NCI-H2227 (cell line): ENCODE measurements at regions not wholly inside any gene's neighbourhood (a gene's known extent, or its start where the extent isn't known, plus 50 kb on each side); places are given as distances from the start of the nearest gene placed in this dataset.
"Not testable (repeated sequence)": the region's sequence is repeated elsewhere in the genome, so short reads cannot be mapped to it uniquely, and the experiment has no call there.

Experiments
- DNase-seq: peaks from one replicate; lab custom pipeline; 2025; ENCODE audit not compliant: unreplicated experiment; lab: John Stamatoyannopoulos, UW

DNA sequence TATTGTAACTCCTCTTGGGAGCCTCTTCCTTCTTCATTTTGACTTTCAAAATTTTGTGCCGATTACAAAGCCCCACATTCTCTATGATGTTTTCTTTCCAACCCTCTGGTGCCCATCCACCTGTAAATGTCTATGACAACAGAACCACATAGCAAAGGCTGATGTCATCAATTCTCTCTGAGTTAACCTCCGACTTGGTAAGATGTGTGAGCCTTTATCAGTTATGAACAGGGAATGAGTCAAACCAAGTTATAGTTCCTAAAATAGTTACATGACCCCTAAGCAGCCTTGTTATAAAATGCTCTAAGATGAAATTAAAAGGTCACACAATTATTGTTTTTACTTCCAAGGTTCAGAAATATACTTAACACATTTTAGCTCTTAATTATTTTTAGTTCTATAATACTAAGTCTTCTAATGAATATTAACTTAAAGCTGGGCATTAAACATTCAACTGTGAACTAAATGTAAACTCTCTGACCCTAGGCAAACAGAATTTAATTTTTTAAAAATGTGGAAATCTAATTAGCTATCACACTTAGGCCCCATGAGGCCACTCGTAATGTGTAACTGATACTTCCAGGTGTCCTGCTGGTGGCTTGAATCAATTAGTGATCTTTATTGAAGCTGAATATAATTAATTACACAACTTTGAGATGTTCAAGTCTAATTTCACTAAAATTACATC is 102.3 kb upstream of the CYRIA start:
- DNase-seq, result no peak

DNA sequence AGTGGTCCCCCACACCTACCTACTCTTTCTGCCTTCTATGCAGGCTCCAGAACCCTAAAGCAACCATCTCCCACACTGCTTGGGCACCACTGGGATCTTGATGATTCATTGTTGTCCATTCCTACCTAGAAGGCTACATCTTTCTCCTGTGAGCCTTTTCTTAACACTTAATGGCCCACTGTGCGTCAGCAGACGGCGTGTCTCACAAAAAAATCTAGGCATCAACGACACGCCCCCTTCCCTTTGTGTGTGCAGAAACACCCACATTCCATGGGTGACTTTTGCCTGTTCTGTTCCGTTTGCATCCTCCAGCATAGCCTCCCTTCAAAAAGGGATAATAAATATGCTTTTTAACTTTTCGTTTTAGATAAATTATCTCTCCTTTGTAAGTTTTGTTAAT is 99.7 kb upstream of the CYRIA start:
- DNase-seq, result no peak

DNA sequence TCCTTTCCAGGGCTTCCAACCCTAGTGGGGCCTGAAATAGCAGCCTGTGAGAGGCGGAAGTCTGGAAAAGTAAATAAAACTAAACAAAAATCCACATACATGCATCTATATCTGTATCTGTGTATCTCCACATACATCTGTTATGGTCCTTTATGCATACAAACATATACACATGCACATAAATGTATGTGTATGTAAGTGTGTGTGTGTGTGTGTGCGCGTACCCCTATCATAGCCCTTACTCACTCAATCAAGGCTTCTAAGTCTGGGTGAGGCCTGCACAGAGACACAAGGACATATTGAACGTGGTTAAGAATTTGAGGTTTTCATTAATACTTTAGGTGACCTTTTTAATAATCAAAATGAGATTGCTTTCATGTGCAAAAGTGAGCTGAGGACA is 98.9 kb upstream of the CYRIA start:
- no peak for DNase-seq

DNA sequence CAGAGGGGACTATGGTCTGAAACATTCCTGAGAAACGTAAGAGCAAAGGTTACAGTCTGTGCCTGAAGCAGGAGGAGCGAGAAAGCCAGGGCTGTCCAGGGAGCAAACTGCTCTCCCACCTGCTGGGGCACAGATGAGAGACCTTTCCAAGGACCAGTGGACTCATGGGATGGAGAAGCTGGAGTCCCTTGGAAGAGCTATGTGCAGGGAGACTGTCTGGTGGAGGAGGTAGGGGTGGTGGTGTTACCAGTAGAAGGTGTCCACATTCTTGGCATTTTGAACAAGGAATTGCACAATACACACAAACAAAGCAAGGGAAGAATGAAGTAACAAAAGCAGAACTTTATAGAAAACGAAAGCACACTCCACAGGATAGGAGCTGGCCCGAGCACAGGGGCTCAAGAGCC is 97.9 kb upstream of the CYRIA start:
- no peak for DNase-seq

DNA sequence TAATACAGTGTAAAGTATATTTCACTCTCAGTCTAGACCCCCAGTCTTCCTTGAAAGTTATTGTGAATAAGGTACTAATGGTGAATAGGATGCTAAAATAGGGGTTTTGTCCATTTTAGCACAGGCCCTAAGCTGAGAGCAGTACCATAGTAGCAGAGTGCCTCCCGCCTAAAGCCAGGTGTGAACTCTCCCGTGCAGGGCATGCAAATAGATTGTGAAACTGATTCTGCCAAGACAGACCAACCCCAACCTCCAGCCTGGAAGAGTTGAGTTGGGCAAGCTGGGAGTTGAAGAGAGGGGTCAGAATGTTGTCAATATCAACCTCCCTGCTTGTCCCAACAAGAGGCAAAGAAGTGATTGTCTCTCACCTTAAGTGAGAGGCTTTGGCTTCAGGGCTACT is 97.4 kb upstream of the CYRIA start:
- DNase-seq, result no peak

DNA sequence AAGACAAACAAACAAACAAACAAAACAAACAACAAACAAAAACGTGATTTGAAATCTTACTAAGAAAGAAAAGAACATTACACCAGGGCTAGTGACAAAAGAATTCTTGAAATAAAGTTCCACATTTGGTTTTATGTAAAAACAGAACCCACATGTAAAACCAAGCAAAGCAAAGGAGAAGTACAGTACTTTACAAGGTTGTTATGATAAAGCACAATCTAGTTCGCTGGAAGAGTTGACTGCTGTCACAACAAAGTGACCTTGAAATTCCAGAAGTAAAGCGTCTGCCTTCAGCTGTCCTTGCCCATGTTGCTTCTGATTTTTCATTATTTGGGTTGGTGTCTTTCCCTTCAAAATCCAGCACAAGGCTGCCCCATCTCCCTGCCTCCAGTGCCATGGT is 94.8 kb upstream of the CYRIA start:
- no peak for DNase-seq

DNA sequence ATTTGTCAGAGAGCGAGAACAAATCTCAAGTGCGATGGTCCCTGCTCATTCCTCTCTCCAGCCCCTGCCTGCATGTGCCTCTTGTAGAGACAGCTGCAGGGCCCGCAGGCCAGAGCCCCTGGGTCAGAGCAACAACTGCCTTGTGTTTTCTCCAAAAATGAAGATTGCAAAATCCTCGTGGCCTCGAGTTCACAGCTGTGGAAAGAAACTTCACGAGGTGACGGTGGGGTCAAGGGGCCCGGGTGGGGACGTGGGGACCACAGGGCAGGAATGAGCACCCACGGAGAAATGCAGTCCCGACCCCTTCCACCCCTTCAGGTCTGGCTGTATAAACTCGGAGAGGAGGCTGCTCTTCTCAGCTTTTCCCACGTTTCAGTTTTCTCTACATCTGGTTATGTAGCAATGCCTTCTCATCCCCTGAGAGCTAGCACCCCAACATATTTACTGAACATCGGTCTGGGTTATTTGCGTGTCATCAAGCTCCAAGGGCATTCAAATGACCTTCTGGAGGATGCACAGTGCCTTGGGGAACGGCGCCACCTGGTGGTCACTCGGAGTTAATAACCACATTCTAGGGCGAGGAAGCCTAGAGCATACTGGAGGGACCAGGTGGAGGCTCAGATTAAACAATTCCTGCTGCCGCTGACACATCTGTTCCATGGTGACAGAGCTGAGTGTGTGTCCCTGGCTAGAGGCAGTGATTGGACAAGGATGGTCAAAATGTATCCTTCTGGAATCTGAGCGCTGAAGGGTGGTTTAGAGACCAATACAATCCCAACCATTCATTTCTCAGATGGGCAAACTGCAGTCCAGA is 91.4 kb upstream of the CYRIA start:
- peak; percentile 85 for DNase-seq

DNA sequence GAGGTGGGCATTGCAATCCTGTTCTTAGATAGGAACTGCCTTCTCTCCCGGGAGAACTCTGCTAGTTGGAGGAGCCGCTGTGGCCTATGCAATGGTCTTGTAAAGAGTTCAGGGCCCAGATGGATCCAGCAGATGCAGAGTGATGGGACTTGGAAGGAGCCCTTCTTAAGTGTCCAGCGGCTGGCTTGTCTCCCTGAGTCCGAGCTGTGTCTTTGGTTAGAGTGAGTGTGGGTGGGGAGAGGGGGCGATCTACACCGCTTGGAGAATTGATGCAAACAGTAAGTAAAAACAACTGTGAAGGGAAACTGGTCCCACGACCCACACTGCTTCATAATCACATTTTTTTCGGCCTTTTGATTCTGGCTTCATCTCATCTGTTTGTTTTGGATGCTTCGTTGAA is 89.8 kb upstream of the CYRIA start:
- DNase-seq, result no peak

DNA sequence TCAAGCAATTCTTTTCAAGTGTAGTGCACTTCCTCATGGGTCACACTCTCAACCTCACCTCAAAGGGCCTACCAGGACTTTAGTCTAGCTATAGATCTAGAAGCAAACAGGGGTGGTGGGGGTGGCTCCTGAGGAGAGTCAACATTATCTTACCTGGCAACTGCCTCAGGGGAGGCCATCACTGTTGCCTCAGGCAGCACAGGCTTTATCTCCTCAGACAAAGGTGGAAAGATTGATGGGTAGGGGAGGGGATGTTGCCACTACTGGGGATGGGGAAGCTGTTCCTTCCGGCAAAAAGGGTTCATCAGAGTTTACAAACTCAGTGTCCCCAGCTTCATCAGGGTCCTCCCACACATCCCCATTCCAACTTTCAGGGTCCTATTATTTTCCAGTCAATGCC is 87.4 kb upstream of the CYRIA start:
- DNase-seq, result not testable (repeated sequence)

DNA sequence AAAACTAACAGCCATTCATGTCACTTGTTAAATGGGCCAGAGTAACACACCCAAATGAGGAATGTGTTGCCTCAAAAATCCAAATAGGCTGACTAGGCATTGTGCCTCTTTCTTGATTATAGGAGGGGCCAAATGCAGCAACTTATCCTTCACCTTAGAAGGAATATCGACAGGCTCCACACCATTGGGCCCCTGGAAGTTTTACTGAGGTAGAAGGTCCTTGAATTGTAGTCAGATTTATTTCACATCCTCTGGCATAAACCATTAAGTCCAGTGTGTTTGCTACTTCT is 85.2 kb upstream of the CYRIA start:
- not testable (repeated sequence) for DNase-seq

DNA sequence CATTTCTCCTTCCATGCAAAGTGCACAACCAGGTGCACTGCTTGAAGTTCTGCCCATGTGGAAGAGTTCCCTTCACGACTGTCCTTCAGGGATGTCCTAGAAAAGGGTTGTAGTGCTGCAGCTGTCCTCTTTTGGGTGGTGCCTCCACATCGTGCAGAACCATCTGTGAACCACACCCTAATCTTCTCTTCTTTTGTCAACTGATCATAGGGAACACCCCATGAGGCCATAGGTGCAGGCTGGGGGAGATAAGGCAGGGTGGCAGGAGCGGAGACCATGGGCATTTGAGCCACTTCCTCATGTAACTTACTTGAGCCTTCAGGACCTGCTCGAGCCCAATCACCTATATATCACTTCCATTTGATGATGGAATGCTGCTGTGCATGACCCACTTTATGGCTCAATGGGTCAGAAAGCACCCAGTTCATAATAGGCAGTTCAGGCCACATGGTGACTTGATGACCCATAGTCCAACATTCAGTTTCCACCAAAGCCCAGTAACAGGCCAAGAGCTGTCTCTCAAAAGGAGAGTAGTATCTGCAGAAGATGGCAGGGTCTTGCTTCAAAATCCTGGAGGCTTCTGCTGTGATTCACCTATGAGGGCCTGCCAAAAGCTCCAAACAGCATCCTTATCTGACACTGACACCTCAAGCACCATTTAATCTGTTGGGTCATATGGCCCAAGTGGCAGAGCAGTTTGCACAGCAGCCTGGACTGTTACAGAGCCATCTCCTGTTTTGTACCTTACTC is 84.7 kb upstream of the CYRIA start:
- no peak for DNase-seq

DNA sequence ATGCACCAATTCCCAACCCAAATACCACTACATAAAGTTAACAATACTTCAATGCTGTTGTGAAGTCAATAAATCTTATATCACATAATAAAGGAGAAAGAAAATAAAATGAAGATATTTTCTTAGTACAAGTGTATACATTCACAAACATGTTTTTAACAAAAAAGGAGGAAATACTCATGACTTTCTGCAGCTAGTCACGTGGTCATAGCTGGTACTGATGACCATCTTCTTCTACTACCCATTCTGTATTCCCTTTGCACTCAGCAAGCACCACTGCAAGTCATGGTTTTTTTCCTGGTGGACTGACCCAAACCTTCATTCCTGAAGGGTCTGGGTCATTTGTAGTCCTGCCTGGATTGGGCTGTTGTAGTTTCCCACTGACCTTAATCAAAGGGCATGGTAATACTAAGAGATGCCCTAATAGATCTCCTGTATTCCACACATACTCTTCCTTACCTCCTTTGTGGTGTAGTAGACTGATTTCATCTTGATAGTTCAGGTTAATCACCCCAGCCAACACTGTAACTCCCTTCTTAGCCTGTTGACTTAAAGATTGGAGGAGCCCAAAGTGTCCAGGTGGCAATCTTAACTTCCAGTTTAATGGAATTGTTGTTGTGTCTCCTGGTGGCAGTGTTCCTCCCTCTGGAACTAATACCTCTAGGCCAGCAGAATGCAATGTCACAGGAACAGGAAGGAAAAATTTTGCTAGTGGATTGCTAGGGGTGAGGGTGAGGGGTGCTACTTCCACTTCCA is 83.1 kb upstream of the CYRIA start:
- DNase-seq, result not testable (repeated sequence)

DNA sequence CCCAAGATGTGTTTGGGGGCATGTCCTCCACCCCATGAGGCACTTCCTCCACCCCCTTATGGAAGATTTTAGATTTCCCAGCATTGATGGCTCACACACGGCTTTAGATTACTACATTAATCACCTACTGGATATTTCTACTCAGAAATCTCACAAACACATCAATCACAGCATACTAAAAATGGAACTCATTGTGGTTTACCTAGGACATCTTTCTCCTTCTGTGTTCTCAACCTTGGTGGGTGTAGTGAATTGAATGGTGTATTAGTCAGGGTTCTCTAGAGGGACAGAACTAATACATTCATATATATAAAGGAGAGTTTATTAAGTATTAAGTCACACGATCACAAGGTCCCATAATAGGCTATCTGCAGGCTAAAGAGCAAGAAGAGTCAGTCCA is 82.1 kb upstream of the CYRIA start:
- no peak for DNase-seq

DNA sequence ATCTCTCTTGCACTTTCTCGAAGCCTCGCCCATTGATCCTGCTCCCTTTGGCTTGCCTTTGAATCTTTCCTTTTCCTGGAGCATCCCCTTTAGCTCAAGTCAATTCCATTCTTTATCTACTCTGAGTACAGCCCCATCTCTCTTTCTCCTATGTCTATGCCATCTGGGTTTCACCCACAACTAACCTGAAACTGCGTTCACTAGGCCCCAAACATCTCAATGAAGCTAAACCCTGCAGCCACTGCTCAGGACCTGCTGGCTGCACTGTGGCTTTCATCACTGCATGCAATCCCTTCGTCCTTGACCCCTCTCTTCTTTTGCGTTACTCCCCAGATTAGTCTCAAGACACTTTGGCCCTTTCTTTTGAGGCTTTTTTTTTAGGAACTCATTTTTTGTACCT is 81.6 kb upstream of the CYRIA start:
- no peak for DNase-seq

DNA sequence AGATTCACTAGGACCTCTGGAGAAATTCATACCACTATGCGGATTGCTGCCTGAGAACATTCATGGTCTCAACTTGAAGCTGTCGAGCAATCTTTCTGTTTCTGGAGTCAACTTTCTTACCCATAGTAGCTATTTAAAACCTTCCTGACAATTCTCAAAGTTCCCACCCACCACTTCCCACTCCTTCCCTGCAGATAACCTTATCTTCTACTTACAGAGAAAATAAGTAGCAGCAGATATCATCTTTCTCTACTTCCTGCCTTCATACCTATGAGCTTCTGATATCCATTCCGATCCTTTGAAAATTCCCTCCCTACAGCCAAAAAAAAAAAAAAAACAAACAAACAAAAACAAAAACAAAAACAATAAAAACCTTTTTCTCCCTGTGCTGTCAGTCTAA is 81.2 kb upstream of the CYRIA start:
- no peak for DNase-seq

DNA sequence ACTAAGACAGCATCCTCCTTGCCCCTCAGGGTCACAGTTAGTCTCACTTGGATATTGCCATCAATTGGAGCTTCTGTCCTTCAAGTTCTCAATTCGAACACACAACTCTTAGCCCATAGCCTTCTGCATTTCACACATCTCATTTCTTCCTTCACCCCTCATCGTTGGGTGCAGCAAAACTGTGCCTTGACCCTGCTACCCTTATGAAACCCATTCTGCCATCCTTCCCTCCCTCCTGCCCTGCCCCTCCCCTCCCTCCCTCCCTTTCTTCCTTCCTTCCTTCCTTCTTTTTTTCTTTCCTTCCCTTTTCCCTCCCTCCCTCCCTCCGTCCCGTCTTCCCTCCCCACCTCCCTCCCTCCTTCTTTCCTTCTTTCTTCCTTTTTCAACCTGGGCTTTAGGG is 80.7 kb upstream of the CYRIA start:
- no peak for DNase-seq

DNA sequence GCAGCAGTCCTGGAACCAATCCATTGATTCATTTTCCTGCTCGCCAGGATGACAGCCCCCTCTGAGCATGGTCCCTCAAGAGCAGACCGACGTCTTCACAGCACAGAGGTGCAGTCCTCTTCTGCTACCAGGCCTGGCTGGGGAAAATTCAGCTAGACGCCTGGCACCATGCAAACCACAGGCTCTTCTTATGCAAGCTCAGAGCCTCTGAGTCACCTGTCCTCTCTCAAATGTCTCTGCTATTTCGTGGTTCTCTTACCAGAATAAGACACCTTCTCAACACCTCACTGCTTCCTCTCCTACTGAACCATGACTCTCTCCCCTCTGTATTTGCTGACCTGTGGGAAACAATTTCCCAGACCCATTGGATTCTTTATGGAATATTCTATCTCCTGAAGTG is 79.8 kb upstream of the CYRIA start:
- no peak for DNase-seq

DNA sequence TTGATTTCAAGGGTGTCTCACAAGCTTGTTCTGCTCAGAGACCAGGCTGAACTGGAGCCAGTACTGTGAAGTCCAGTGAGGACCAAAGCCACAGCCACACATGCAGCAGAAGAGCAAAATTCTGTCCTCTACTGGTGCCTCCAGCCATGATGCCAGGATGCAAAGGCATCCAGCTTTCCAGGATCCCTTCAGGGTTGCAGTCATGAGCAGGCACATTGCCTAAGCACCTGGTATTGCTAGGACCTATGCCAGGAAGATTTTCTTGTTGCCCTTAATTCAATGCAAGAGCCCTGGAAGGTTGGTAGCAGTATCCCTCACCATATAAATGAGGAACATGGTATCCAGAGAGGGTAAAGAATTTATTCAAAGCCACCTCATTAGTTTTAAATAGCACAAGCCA is 78.9 kb upstream of the CYRIA start:
- no peak for DNase-seq

DNA sequence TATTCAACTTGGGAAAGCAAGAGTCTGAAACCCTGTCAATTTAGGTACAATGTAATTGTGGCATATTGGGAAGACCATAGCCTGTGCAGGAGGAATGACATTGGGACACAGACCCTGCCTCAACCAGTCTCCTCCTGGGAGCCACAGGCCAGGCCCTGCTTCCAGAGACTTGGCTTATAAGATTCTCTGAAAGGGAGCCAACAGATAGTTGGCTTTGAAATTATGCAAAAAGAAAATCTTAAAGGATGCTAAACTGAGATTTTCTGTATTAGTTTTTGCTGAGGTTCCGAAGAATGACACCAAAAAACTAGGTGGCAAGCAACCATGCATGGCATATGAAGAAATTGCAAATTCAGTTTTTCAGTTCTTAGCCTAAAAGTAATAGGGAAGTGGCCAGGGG is 76.4 kb upstream of the CYRIA start:
- DNase-seq, result no peak

DNA sequence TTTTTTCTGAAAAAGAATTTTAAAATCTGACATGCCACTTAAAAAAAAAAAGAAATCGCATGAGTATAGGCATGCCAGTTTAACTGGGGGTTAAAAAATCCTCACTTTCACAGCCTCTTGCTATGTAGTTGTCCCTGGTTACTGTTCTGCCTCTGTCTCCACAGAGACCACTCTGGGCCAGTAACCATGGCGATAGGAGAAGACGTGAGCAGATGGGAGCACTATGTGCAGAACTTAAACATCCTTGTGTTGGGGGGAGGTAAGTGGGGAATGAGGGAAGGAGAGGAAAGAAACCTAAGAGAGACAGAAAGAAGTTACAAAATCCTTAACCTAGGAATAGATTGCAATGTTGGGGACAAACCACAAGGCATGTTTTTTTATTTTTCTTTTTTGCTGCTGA is 75.9 kb upstream of the CYRIA start:
- no peak for DNase-seq

DNA sequence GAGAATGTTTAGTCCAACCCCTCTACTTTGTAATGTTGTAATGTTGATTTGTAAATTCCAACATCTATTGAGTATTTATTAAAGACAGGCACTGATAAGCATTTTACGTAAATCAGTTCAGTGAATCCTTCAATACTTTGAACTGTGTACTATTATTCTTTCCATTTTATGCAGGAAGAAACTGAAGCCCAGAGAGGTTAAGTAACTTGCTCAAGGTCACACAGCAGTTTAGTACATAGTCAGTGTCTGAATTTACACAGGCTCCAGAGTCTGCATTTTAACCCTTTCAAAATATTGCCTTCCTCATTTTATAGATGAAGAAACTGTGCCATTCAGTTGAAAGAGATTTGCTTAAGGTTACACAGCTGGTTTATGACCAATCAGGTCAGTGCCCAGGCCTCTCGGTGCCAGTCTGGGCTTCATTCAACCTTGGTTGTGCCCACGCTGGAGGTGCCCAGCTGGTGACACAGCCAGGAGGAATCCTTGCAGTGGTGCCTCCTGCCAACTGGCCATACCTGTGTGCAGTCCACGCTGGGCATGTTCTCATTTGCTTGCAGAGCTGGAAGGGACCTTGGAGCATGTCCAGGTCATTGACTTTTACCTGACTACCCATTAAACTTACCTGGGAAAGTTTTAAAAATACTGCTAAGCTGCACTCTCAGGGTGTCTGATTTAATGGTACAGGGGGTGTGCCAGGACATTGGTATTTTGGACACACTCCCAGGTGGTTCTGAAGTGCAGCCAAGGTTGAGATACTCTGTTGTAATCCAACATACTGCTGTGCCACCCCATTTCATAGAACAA is 74.3 kb upstream of the CYRIA start:
- no peak for DNase-seq
